Nucleus accumbens (tissue), 56 donors: ENCODE measurements at regions not wholly inside any gene's neighbourhood (a gene's known extent, or its start where the extent isn't known, plus 50 kb on each side); places are given as distances from the start of the nearest gene placed in this dataset.

Experiments
- DNase-seq, 56 donors: peaks; one replicate each; lab custom pipeline; 2025; lab: John Stamatoyannopoulos, UW

GRCh38 chrX:67780694-67781109, 236.9 kb downstream of the AR start:
- peak in 33 of 56 donors; percentile 0 to 31 (median 3) for DNase-seq

DNA sequence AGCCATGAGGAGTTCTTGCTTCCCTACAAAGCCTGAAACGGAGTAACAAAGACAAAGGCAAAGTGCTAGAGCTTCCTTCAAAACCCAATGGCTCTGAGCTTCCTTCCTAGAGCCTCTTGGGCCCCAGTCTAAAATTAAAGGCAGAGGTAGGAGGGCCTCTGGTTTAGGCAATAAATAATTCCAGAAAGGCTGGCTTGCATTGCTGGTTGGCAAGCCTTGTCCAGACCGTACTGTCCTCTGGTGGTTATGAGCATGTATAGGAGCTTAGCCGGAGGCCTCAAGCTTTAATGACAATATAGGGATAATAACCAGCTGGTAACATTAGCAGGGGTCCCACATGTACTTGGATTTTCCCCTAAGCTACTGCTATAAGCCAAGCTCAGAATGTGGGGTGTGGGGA, 237.3 kb downstream of the AR start:
- DNase-seq: peak in 1 of 56 donors; percentile 18

DNA sequence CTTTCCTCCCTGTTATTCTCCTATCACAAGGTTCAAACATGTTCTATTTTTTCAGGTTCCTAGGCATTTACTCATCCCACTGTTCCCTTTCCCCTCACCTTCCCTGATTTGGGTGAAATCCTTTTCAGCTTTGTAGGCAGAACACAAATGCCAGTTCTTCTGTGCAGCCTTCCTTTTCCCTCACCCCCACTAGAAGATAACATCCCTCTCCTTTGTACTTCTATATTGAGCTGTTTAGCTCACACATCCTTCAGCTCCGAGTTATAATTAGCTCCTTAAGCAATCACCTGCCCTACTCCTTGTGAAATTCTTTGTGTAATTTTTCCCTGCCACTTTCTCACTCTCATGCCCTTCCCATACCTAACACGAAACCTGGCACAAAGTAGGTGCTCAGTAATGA, 240.9 kb downstream of the AR start:
- DNase-seq: peak in 1 of 56 donors; percentile 2

GRCh38 chrX:67787196-67787595, 243.4 kb downstream of the AR start:
- no peak for DNase-seq

DNA sequence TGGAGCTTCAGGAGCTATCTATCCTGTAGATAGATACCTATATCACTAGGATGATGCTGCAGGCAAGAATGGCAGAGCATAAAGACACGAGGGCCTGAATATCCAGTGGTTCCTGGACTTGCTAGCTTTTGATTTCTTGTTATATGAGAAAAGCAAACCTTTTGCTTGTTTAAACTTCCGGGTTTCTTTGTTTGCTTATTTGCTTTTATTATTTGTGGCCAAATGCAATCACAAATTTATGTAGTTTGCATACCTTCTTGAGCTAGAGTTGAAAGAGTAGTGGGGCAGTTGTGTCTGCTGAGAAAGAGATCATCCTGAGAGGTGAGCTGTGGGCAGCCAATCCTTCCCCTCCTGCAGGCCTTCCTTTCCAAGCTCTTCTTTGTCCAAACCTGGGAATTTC, 245.7 kb downstream of the AR start:
- DNase-seq: no peak
